ENCODE measurements at regions not wholly inside any gene's neighbourhood (a gene's known extent, or its start where the extent isn't known, plus 50 kb on each side); places are given as distances from the start of the nearest gene placed in this dataset.

DNA sequence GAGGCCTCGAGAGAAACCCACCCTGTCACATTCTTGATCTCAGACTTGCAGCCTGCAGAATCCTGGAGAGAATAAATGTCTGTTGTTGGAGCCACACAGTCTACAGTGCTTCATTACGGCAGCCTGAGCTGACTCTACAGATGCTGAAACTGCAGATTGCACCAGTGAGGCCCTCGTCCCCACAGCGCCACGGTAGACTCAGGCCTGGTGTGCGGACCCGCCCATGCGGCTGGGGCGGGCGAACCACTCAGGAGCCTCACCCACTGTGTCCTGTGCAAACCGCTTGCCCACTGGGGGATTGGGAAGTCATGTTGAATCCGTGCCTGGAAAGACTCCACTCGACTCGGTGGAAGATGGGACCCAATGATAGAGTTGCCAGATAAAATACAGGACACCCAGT lies 125.2 kb upstream of the COPS8 start:
- Histone ChIP-seq H3K9me3 (replicated peaks; ENCODE audit: insufficient read depth, low read length) (no peaks in the 10 kb centered on the region), H3K9me2 (replicated peaks; ENCODE audit: insufficient read depth, low read length) (no peaks in the 10 kb centered on the region), H3K9ac (ENCODE audit: low read length) (no peak overlapping the region), H3K27me3 (replicated peaks; ENCODE audit: insufficient read depth, low read length) (no peaks in the 10 kb centered on the region), H3F3A (ENCODE audit: insufficient read depth, low read length) (no peaks in the 10 kb centered on the region), H3K4me3 (ENCODE audit: low read length) (no peak overlapping the region), H3K79me2 (ENCODE audit: low read length) (no peaks in the 10 kb centered on the region), H2AFZ (ENCODE audit: low read length) (no peak overlapping the region), H3K4me2 (ENCODE audit: low read depth, low read length) (no peak overlapping the region), H4K20me1 (ENCODE audit: insufficient read depth, low read length) (no peaks in the 10 kb centered on the region), H3K36me3 (replicated peaks; ENCODE audit: insufficient read depth, low read length) (no peaks in the 10 kb centered on the region), H3K27ac (ENCODE audit: low read length) (no peak overlapping the region), H3K4me1 (ENCODE audit: low read length) (no peaks in the 10 kb centered on the region)
- no peak for DNase-seq
- no peak for TF ChIP-seq EZH2phosphoT487 (IDR thresholded peaks at IDR 0.05; ENCODE audit: low read length)
- TF ChIP-seq EZH2 (optimal IDR thresholded peaks at IDR 0.05; ENCODE audit: low read depth, low read length), result no peak
- TF ChIP-seq, protein P1, sequence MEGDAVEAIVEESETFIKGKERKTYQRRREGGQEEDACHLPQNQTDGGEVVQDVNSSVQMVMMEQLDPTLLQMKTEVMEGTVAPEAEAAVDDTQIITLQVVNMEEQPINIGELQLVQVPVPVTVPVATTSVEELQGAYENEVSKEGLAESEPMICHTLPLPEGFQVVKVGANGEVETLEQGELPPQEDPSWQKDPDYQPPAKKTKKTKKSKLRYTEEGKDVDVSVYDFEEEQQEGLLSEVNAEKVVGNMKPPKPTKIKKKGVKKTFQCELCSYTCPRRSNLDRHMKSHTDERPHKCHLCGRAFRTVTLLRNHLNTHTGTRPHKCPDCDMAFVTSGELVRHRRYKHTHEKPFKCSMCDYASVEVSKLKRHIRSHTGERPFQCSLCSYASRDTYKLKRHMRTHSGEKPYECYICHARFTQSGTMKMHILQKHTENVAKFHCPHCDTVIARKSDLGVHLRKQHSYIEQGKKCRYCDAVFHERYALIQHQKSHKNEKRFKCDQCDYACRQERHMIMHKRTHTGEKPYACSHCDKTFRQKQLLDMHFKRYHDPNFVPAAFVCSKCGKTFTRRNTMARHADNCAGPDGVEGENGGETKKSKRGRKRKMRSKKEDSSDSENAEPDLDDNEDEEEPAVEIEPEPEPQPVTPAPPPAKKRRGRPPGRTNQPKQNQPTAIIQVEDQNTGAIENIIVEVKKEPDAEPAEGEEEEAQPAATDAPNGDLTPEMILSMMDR (IDR thresholded peaks at IDR 0.05; ENCODE audit: low read length), result no peak

DNA sequence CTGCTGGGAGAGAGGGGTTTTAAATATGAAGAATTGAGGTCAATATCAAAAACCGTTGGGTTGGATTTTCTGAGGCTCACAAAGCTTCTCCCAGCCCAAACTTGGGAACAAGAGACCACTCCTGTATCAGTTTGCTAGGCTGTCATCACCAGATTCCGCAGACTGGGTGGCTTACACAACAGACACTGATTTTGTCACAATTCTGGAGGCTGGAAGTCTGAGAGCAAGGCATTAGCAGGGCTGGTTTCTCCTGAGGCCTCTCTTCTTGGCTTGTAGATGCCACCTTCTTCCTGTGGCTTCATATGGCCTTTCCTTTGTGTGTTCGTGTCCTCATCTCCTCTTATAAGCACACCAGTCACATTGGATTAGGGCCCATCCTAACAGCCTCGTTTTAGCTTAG lies 122.9 kb upstream of the COPS8 start:
- Histone ChIP-seq H3K9me2 (replicated peaks; ENCODE audit: insufficient read depth, low read length) (no peaks in the 10 kb centered on the region), H3K79me2 (ENCODE audit: low read length) (no peaks in the 10 kb centered on the region), H3K36me3 (replicated peaks; ENCODE audit: insufficient read depth, low read length) (no peaks in the 10 kb centered on the region), H4K20me1 (ENCODE audit: insufficient read depth, low read length) (no peaks in the 10 kb centered on the region), H2AFZ (ENCODE audit: low read length) (no peak overlapping the region), H3K4me1 (ENCODE audit: low read length) (no peaks in the 10 kb centered on the region), H3K9me3 (replicated peaks; ENCODE audit: insufficient read depth, low read length) (no peaks in the 10 kb centered on the region), H3K4me2 (ENCODE audit: low read depth, low read length) (no peak overlapping the region), H3K27ac (ENCODE audit: low read length) (no peak overlapping the region), H3K27me3 (replicated peaks; ENCODE audit: insufficient read depth, low read length) (no peaks in the 10 kb centered on the region), H3F3A (ENCODE audit: insufficient read depth, low read length) (no peaks in the 10 kb centered on the region), H3K9ac (ENCODE audit: low read length) (no peak overlapping the region), H3K4me3 (ENCODE audit: low read length) (no peak overlapping the region)
- DNase-seq, result no peak
- TF ChIP-seq, protein P1 (IDR thresholded peaks at IDR 0.05; ENCODE audit: low read length), result no peak
- no peak for TF ChIP-seq EZH2 (optimal IDR thresholded peaks at IDR 0.05; ENCODE audit: low read depth, low read length)
- TF ChIP-seq EZH2phosphoT487 (IDR thresholded peaks at IDR 0.05; ENCODE audit: low read length), result no peak

DNA sequence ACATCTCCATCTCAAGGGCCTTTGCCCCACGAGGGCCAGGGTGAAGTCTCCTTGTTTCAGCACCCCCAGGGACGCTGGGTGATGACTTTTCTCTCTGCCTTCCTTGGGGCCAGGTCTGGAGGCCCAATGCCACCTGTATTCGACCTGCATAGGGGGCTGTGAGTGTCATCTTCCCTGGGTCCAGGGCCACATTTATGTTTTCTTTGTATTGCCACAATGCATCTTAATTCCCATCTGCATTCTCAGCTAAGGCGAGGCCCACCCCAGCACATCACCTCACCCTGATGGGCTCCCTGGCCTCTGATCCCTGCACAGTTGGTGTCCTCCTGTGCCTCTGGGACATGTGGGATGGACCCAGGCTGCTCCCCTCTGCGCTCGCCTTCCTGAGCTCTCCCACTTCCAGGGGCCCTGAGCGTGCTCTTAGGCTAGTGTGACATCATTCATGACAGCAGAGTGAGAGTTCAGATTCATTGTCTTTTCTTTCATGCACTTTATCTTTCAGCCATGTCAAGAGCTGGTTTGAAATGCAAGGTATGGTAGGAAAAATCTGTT lies 122.0 kb upstream of the COPS8 start:
- H2AFZ ChIP-seq (ENCODE audit: low read length), result no peak overlapping the region
- no peaks in the 10 kb centered on the region for H3K4me1 ChIP-seq (ENCODE audit: low read length)
- TF ChIP-seq, protein P1 (IDR thresholded peaks at IDR 0.05; ENCODE audit: low read length), result no peak
- TF ChIP-seq EZH2 (optimal IDR thresholded peaks at IDR 0.05; ENCODE audit: low read depth, low read length) (no peak), EZH2phosphoT487 (IDR thresholded peaks at IDR 0.05; ENCODE audit: low read length) (no peak)

More for the DNA sequence above, 122.0 kb upstream of the COPS8 start:
- no peak for DNase-seq
- Histone ChIP-seq H3K36me3 (replicated peaks; ENCODE audit: insufficient read depth, low read length) (no peaks in the 10 kb centered on the region), H3K9me2 (replicated peaks; ENCODE audit: insufficient read depth, low read length) (no peaks in the 10 kb centered on the region), H3F3A (ENCODE audit: insufficient read depth, low read length) (no peaks in the 10 kb centered on the region), H3K9ac (ENCODE audit: low read length) (no peak overlapping the region), H3K4me2 (ENCODE audit: low read depth, low read length) (no peak overlapping the region), H3K4me3 (ENCODE audit: low read length) (no peak overlapping the region), H3K27ac (ENCODE audit: low read length) (no peak overlapping the region), H3K79me2 (ENCODE audit: low read length) (no peaks in the 10 kb centered on the region), H3K27me3 (replicated peaks; ENCODE audit: insufficient read depth, low read length) (no peaks in the 10 kb centered on the region), H4K20me1 (ENCODE audit: insufficient read depth, low read length) (no peaks in the 10 kb centered on the region), H3K9me3 (replicated peaks; ENCODE audit: insufficient read depth, low read length) (no peaks in the 10 kb centered on the region)
